GM19043 (cell line): ENCODE measurements at regions not wholly inside any gene's neighbourhood (a gene's known extent, or its start where the extent isn't known, plus 50 kb on each side); places are given as distances from the start of the nearest gene placed in this dataset.

ENCODE experiments used
- ATAC-seq: cut with Tn5 transposase; IDR thresholded peaks from one replicate; pipeline ENCODE4 v1.9.1; 2021; ENCODE audit warnings: low read depth; ENCODE audit not compliant: unreplicated experiment

DNA sequence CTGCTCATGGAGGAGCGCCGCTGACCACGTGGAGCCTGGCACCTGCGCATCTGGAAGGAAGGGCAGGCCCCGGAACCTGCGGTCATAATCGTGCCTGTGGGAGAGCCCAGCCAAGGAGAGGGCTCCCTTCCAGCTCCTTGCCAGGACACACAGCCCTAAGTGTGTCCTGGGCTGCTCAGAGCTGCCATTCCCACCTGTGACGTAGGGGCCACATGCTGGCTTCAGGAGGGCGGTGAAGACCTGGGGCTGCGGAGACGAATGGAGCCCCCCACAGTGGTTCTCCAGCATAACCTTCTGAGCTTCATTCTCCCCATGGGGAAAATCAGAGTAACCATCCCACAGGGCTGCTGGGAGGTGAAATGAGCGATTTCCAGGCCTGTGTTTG, 127.6 kb upstream of the CHST15 start:
- ATAC-seq, result no peak

DNA sequence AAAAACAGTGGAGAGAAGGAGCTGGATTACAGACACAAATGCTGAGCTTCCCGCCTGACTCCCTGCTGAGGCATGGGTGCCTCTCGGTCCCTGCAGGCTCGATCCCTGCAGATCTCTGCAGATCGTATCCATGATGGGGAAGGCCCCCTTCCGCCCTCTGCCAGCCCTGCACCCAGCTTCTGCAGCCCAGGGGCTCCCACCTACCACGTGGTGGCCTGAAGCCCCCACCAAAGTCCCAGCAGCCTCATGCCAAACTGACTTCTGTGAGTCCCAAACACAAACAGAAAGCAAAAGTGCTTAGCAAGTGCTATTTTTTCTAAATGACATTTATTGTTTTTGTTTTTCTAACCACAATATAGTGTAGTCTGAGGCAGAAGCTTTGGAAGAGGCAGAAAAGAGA, 127.1 kb upstream of the CHST15 start:
- no peak for ATAC-seq

DNA sequence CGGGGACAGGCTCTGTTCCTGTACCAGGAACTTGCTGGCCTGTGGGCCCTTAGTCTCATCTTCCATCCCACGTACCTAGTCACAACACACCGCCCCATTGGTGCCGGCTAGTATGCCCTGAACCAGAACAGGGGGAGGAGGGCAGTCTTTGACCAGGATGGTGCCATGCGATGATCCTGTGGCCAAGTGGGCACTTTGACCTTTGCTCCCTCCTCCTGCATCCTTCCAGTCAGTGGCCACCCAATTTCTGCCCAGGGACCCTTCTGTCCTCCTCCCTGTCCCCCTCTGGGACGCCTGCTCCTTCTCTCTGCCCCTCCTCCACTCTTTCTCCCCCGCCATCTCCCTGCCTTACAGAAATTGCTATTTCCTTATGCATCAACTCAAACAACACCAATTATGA, 126.3 kb upstream of the CHST15 start:
- ATAC-seq, result no peak

GRCh38 chr10:124219062-124219461, 125.7 kb upstream of the CHST15 start:
- no peak for ATAC-seq

DNA sequence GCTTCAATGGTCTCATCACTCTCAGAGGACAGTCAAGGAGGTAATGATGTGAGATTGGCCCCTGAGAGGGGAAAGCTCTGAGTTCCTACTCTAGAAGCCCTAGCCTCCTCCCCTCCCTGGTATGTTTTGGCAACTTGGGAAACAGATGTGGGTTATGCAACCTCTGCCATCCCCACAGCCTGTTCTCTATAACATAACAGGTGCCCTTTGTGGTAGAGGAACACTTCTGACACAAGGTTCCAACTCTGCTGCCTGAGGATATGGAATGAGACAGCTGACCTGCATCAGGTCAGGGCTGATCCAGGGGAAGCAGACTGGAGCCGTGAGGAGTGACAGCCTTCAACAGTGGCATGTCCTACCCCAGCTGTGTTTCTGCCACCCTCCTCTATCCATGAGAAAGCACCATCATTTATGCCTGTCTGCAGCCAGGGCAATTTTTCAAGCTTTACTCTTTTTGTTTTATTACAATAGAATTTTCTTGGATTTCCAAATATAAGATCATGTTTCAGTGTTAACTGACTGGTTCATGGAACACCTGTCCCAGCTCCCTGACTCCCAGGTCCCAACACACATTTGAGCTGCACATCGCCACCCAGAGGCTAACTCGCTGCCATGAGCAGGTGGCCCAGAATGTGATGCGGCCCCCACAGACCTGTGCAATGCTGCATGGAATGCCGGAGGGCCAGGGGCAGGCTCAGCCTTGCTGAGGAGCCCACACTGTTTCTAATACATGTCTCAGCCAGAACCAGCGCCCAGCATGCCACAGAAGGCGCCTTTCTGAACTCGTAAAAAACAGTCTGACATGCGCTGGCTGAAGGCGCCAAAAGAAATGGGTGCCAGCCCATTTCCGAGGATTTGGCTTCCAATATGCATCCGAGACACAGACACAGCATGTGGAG, 124.8 kb upstream of the CHST15 start:
- no peak for ATAC-seq

- ATAC-seq, result no peak
Observed at GRCh38 chr10:124217031-124217430, 123.6 kb upstream of the CHST15 start.

- ATAC-seq, result no peak
Observed at GRCh38 chr10:124214610-124215375, 121.4 kb upstream of the CHST15 start.

DNA sequence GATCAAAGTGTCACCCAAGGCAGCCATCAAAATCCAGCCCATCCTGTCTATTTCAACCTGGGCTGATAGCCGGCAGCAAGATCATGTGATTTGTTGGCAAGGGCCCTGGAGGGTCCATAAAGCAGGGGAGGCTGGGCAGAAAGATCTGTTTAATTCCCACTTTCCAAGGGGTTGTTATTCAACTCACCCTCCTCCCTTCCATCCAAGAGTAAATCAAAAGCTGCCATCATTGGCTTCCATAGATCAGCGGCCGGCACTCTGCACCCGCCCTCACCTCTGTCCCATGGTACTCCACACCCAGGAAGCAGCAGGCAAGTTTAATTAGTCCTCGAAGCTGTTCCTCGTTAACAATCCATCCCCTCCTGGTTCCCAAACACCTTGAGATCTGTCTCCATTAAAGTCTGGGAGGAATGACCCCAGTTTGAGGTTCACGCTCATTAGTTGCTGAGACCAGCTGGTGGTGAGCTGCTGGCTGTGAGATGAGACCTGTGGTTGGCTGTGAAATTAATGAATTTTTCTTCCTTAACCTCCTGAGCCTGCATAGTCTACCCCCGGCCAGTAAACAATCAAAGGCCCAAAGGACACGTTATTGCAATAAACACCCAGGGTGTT, 120.6 kb upstream of the CHST15 start:
- no peak for ATAC-seq

GRCh38 chr10:124213471-124213870, 120.1 kb upstream of the CHST15 start:
- no peak for ATAC-seq

- no peak for ATAC-seq
Observed at GRCh38 chr10:124212702-124213101, 119.3 kb upstream of the CHST15 start.

GRCh38 chr10:124211921-124212320, 118.5 kb upstream of the CHST15 start:
- ATAC-seq, result no peak

DNA sequence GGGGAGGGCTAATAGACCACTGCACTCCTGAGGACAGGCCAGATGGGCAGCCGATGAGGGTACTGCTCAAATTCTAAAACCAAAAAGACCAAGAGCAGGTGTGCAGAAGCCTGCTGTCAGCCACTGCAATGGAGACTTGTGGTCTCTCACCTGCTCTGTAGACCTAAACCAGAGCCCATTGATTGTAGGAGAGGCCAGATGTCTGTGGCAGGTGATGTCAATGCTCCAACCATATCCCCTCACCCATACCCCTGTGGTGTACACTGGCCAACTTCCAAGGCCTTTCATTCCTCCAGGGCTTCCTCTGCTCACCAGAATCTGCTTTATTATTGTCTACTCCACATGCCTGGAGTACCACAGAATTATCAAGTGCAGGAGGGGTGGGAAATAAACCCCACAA, 116.9 kb upstream of the CHST15 start:
- no peak for ATAC-seq

DNA sequence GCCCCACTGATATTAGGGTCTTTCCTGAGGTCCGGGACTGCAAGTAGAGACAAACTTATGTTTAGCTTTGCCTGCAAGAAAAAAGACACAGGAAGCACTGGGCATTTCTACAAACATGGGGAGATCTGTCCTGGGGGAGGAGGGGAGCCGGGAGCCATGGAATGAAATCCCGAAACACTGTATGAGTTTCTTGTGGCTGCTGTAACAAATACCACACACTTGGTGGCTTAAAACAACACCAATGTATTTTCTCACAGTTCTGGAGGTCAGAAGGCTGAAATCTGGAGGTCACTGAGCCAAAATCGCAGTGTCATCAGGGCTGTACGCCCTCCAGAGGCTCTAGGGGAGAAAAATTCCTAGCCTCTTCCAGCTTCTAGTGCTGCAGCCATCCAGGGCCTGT, 114.0 kb upstream of the CHST15 start:
- ATAC-seq, result no peak

GRCh38 chr10:124206616-124207015, 113.2 kb upstream of the CHST15 start:
- ATAC-seq, result no peak

DNA sequence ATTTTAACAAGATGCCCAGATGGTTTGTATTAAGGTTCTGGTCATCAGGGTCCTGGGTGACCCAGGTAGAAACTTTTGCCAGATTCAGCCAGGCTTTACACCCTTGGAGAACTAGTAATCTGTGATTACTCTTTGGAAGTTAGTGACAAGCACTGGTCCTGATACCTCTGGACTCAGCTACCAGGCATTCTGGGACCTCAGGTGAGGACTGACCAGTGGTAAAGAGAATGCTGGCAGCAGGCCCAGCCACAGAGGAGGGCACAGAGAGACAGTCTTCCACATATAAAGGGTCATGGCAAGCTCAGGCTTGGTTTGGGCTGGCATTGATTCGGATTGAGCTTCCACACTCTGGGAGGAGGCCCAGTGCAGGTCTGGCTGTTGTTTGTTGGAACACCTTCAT, 112.0 kb upstream of the CHST15 start:
- ATAC-seq, result no peak

DNA sequence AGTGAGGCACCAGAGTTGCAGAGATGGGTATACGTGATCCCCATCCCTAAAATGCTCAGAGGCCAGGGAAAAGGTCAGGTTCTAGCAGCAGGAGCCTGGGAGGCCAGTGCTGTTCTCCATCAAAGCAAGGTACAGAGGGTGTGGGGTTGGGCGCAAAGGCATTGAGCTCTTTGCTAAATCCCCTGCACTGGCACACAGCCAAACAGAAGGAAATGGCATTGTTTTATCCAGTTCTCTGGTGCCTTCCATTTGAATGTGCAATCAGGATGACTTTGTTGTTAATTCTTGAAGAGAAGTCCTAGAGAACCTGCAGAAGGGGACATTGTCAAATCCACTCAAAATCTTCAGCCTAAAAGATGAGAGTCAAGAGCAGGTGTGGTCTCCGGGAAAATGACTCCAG, 111.3 kb upstream of the CHST15 start:
- no peak for ATAC-seq

GRCh38 chr10:124200011-124200410, 106.6 kb upstream of the CHST15 start:
- ATAC-seq, result no peak

GRCh38 chr10:124198871-124199270, 105.5 kb upstream of the CHST15 start:
- no peak for ATAC-seq

DNA sequence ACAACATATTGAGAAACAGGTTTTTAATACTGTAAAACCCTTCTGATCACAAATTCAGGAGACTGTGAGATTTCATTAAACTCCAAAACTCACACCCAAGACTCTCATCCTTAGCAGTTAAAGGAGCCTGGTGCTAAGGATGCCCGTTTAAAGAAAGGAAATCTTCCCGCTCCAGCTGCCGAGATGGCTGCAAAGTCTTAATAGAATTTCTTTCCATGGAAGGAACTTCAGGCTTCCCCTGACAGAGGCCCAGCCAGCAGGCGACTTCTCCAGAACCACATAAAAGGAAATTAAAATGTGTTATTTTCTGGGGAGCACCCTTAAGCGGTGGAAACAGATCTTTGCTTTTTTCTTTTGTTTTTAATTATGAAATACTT, 104.7 kb upstream of the CHST15 start:
- ATAC-seq, result no peak

GRCh38 chr10:124197371-124198124, 104.2 kb upstream of the CHST15 start:
- ATAC-seq, result no peak

DNA sequence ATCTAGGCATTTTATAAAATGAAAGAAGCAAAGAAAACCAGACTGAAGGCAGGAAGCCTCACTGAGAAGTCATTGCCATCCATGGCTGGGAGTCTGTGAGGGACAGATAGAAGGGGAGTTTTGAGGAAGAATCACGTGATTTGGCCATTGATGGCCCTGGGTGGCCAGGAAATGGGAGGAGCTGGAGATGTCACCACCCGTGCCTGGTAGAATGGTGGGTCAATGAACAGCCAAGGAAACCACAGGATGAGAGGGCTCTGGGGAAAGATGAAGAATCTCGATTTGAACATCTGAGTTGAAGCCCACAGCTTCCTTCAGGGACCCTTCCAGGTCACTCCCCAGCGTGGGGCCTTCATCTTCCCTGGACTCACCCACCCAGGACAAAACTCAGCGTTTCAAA, 103.3 kb upstream of the CHST15 start:
- no peak for ATAC-seq
